Keratinocyte (primary cell): ENCODE measurements at regions not wholly inside any gene's neighbourhood (a gene's known extent, or its start where the extent isn't known, plus 50 kb on each side); places are given as distances from the start of the nearest gene placed in this dataset.

Experiments used
- EZH2 ChIP-seq: IDR thresholded peaks from one replicate; pipeline ENCODE4 v1.6.1; 2012; ENCODE audit warnings: inconsistent platforms, mild to moderate bottlenecking, low read length, moderate library complexity
- TF ChIP-seq, protein P1 (sequence below), 3 experiments: IDR thresholded peaks in 1 of 3; conservative IDR thresholded peaks in 1 of 3; optimal IDR thresholded peaks in 1 of 3; 2 replicates in 2 of 3; 3 replicates in 1 of 3; pipeline versions ENCODE3 to v1.5.1; 2011; ENCODE audit warnings: low read length in 3 of 3, mild to moderate bottlenecking in 3 of 3, moderate library complexity in 2 of 3, control low read depth in 1 of 3, inconsistent platforms in 1 of 3; ENCODE audit not compliant: insufficient read depth in 2 of 3; ENCODE audit errors: extremely low read depth in 1 of 3

GRCh38 chr5:51039424-51040329 is 343.6 kb upstream of the ISL1 start:
- TF ChIP-seq, protein P1, sequence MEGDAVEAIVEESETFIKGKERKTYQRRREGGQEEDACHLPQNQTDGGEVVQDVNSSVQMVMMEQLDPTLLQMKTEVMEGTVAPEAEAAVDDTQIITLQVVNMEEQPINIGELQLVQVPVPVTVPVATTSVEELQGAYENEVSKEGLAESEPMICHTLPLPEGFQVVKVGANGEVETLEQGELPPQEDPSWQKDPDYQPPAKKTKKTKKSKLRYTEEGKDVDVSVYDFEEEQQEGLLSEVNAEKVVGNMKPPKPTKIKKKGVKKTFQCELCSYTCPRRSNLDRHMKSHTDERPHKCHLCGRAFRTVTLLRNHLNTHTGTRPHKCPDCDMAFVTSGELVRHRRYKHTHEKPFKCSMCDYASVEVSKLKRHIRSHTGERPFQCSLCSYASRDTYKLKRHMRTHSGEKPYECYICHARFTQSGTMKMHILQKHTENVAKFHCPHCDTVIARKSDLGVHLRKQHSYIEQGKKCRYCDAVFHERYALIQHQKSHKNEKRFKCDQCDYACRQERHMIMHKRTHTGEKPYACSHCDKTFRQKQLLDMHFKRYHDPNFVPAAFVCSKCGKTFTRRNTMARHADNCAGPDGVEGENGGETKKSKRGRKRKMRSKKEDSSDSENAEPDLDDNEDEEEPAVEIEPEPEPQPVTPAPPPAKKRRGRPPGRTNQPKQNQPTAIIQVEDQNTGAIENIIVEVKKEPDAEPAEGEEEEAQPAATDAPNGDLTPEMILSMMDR (optimal IDR thresholded peaks at IDR 0.05 in 1 of 3, IDR thresholded peaks at IDR 0.05 in 1 of 3, conservative IDR thresholded peaks at IDR 0.05 in 1 of 3; ENCODE audit: extremely low read depth in 1 of 3, insufficient read depth in 2 of 3, low read length in 3 of 3): no peak
- TF ChIP-seq EZH2: no peak
